Gastrocnemius medialis (tissue), 4 donors: ENCODE measurements at regions not wholly inside any gene's neighbourhood (a gene's known extent, or its start where the extent isn't known, plus 50 kb on each side); places are given as distances from the start of the nearest gene placed in this dataset.
A peak's percentile ranks its signal among the peaks of the same experiment; 100 is the strongest.
"Not testable (repeated sequence)": the region's sequence is repeated elsewhere in the genome, so short reads cannot be mapped to it uniquely, and the experiment has no call there.

Experiments
- ATAC-seq, 2 donors: fragments of 150-250 bp; one replicate each; pipeline ENCODE4 v1.9.1; 2016
- DNase-seq, 2 donors: peaks; one replicate each; pipeline ENCODE4 v3.0.0-alpha.2; 2019
- H3K27ac ChIP-seq, 4 donors: fragments of 200-600 bp; sonication (generic); 1 replicate in 1 of 4; 2 replicates in 3 of 4; pipeline ENCODE4 v1.5.1; 2016 to 2018; ENCODE audit warnings: mild to moderate bottlenecking in 2 of 4, moderate library complexity in 1 of 4
- H3K27me3 ChIP-seq, 3 donors: fragments of 200-600 bp; sonication (generic) in 2 of 3; 1 replicate in 1 of 3; 2 replicates in 2 of 3; pipeline versions ENCODE4 v1.5.1 to v1.6.0; 2016 to 2019; ENCODE audit warnings: mild to moderate bottlenecking in 1 of 3, moderate library complexity in 1 of 3
- H3K36me3 ChIP-seq, 2 donors: fragments of 200-600 bp; sonication (generic) in 1 of 2; one replicate each; pipeline ENCODE4 v1.5.1; 2017 to 2018
- H3K4me1 ChIP-seq, 2 donors: fragments of 200-600 bp; sonication (generic) in 1 of 2; one replicate each; pipeline ENCODE4 v1.5.1; 2016 to 2017; ENCODE audit warnings: mild to moderate bottlenecking in 2 of 2
- H3K4me3 ChIP-seq, 4 donors: fragments of 200-600 bp; sonication (generic) in 3 of 4; 1 replicate in 1 of 4; 2 replicates in 3 of 4; pipeline ENCODE4 v1.5.1; 2016 to 2019; ENCODE audit warnings: mild to moderate bottlenecking in 2 of 4
- H3K9me3 ChIP-seq, 3 donors: fragments of 200-600 bp; sonication (generic) in 2 of 3; 1 replicate in 1 of 3; 2 replicates in 2 of 3; pipeline ENCODE4 v1.5.1; 2016 to 2019
- CTCF ChIP-seq, 5 experiments: fragments of 450-650 bp in 3 of 5; fragments of 200-600 bp in 2 of 5; sonication (generic) in 2 of 5; IDR thresholded peaks in 4 of 5; conservative IDR thresholded peaks in 1 of 5; 1 replicate in 4 of 5; 2 replicates in 1 of 5; pipeline ENCODE4 v1.5.1; 2016 to 2019; ENCODE audit warnings: antibody characterized with exemption in 5 of 5, mild to moderate bottlenecking in 3 of 5, moderate library complexity in 3 of 5
- POLR2A ChIP-seq, 2 donors: fragments of 450-650 bp; IDR thresholded peaks; one replicate each; pipeline ENCODE4 v1.6.1; 2017; ENCODE audit warnings: antibody characterized with exemption in 2 of 2, mild to moderate bottlenecking in 2 of 2, moderate library complexity in 2 of 2
- in situ Hi-C, 4 donors: fragments of 200-750 bp; cut with MboI; loops; one replicate each; pipeline versions ENCODE4 v1.15.0 to v1.8.0; 2017; ENCODE audit warnings: low sequenced_read_pairs in 4 of 4
- intact Hi-C: fragments of 100-400 bp; cut with DNase I; formaldehyde crosslinking; loops from one replicate; pipeline ENCODE4 v1.15.1; 2023; ENCODE audit warnings: low total_unique reads

GRCh38 chr11:119586181-119586580 lies 142.8 kb downstream of the NECTIN1 start:
- peaks cover 0 to 10% of the 10 kb centered on the region in 2 donors for H3K4me1 ChIP-seq
- H3K27ac ChIP-seq, result no peak overlapping the region
- H3K36me3 ChIP-seq, result no peaks in the 10 kb centered on the region
- DNase-seq, result no peak
- H3K27me3 ChIP-seq, result peaks cover 21 to 35% (median 27%) of the 10 kb centered on the region in 3 donors
- in situ Hi-C loops, result no loop called here
- ATAC-seq, result no peak
- H3K9me3 ChIP-seq, result no peaks in the 10 kb centered on the region
- no peak overlapping the region for H3K4me3 ChIP-seq
- TF ChIP-seq POLR2A (IDR thresholded peaks at IDR 0.05), result no peak
- TF ChIP-seq CTCF (IDR thresholded peaks at IDR 0.05 in 4 of 5, conservative IDR thresholded peaks at IDR 0.05 in 1 of 5), result no peak
- intact Hi-C loops, result no loop called here

GRCh38 chr11:119585043-119585781 lies 143.8 kb downstream of the NECTIN1 start:
- intact Hi-C loops, result no loop called here
- Histone ChIP-seq H3K27ac (no peak overlapping the region), H3K27me3 (peaks cover 21 to 35% (median 27%) of the 10 kb centered on the region in 3 donors), H3K4me1 (peaks cover 0 to 10% of the 10 kb centered on the region in 2 donors), H3K4me3 (peak overlapping the region; percentile 36 to 47 (median 43)), H3K36me3 (no peaks in the 10 kb centered on the region), H3K9me3 (no peaks in the 10 kb centered on the region)
- no peak for ATAC-seq
- TF ChIP-seq POLR2A (IDR thresholded peaks at IDR 0.05) (no peak), CTCF (IDR thresholded peaks at IDR 0.05 in 4 of 5, conservative IDR thresholded peaks at IDR 0.05 in 1 of 5) (no peak)
- no peak for DNase-seq
- in situ Hi-C loops, result no loop called here

GRCh38 chr11:119584193-119585042 lies 144.6 kb downstream of the NECTIN1 start:
- H3K36me3 ChIP-seq, result no peaks in the 10 kb centered on the region
- TF ChIP-seq CTCF (IDR thresholded peaks at IDR 0.05 in 4 of 5, conservative IDR thresholded peaks at IDR 0.05 in 1 of 5), result no peak
- TF ChIP-seq POLR2A (IDR thresholded peaks at IDR 0.05), result no peak
- H3K9me3 ChIP-seq, result no peaks in the 10 kb centered on the region
- in situ Hi-C loops (no loop called here), intact Hi-C loops (no loop called here)
- DNase-seq (no peak), ATAC-seq (no peak)
- H3K27me3 ChIP-seq, result peaks cover 21 to 35% (median 27%) of the 10 kb centered on the region in 3 donors
- H3K4me3 ChIP-seq, result peak overlapping the region; percentile 36 to 47 (median 43)
- H3K27ac ChIP-seq, result no peak overlapping the region
- H3K4me1 ChIP-seq, result peaks cover 0 to 10% of the 10 kb centered on the region in 2 donors

GRCh38 chr11:119583585-119583984 lies 145.4 kb downstream of the NECTIN1 start:
- TF ChIP-seq CTCF (IDR thresholded peaks at IDR 0.05 in 4 of 5, conservative IDR thresholded peaks at IDR 0.05 in 1 of 5) (no peak), POLR2A (IDR thresholded peaks at IDR 0.05) (no peak)
- in situ Hi-C loops, result no loop called here
- Histone ChIP-seq H3K36me3 (no peaks in the 10 kb centered on the region), H3K27ac (no peak overlapping the region), H3K27me3 (peaks cover 21 to 35% (median 27%) of the 10 kb centered on the region in 3 donors), H3K9me3 (no peaks in the 10 kb centered on the region), H3K4me3 (no peak overlapping the region), H3K4me1 (peaks cover 0 to 10% of the 10 kb centered on the region in 2 donors)
- ATAC-seq (no peak), DNase-seq (no peak)
- intact Hi-C loops, result no loop called here

GRCh38 chr11:119581396-119581795 lies 147.6 kb downstream of the NECTIN1 start:
- in situ Hi-C loops, intact Hi-C loops, H3K27ac ChIP-seq, DNase-seq, H3K4me3 ChIP-seq, ATAC-seq, H3K4me1 ChIP-seq, H3K9me3 ChIP-seq, H3K36me3 ChIP-seq: not testable (repeated sequence)
- H3K27me3 ChIP-seq, result peaks cover 17 to 32% (median 27%) of the 10 kb centered on the region in 3 donors
